Epidermal melanocyte (primary cell): ENCODE measurements at regions not wholly inside any gene's neighbourhood (a gene's known extent, or its start where the extent isn't known, plus 50 kb on each side); places are given as distances from the start of the nearest gene placed in this dataset.
"Not testable (repeated sequence)": the region's sequence is repeated elsewhere in the genome, so short reads cannot be mapped to it uniquely, and the experiment has no call there.

Source experiments
- DNase-seq: peaks from one replicate; pipeline ENCODE4 v3.0.0; 2011; ENCODE audit warnings: low spot score; ENCODE audit not compliant: insufficient read length

- DNase-seq: no peak
Measured at GRCh38 chr15:25624504-25625177, 185.8 kb upstream of the UBE3A start.

DNA sequence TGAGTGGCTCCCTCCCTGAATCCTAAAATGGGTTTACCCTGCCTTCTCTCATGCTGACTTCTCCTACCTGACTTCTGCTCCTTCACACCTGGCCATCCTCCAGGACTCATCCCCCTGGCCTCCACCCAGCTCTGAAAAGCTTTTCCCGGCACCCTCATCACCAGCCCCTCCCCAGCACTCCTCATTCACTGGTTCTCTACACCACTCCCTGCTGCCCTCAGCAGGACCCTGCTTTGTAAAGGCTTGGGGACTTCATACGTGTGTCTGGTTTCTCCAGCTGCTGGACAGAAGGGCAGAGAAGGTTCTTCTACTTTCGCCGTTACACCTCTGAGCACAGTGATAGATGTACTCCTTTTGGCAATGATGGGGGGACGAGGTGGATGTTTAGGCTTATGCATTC lies 184.9 kb upstream of the UBE3A start:
- DNase-seq: no peak

DNA sequence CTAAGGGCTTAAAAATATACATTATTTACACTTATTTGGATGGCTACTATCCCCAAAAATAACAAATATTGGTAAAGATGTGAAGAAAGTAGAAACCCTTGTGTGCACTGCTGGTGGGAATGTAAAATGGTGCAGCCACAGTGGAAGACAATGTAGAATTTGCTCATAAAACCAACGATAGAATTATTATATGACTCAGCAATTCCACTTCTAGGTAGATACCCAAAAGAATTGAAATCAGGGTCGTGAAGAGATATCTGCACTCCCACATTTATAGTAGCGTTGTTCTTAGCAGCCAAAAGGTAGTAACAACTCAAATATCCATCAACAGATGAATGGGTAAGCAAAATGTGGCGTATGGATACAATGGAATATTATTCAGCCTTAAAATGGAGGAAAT lies 181.6 kb upstream of the UBE3A start:
- DNase-seq: no peak

DNA sequence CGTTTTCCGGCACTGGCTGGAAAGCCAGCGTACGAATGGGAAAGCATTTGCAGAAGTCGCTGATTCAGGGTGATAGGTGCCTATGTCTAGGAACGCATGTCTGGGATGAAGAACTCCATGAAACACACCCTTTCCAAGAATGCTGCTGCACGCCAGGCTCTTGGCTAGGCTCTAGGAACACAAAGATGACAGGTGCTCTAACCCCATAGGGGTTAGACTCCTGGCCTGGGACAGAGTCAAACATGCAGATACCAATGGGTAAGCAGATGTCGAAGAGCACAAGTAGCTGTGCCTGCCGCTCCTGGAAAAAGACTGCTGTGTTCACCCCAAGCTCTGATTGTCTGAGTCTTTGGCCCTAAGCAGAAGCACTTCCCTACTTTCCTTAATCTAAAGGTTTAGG lies 180.9 kb upstream of the UBE3A start:
- no peak for DNase-seq

DNA sequence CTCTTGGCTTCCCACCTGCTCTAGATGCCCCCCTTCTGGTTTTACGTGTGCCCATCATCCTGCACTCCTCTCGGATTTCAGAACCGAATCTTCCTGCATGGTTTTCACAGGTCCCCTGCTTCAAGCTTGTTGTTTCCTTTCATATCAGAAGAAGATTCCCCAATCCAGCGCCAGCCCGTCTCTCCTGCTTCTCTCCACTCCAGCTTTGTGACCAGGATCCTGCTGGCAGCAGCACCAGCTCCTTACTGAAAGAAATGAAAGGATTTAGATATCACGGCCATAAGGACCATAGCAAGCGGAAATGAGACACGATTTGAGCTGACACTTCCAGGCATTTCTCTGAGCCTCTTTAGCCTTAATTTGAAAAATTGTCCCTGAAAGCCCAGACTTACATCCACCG lies 180.3 kb upstream of the UBE3A start:
- no peak for DNase-seq

GRCh38 chr15:25618161-25618560 lies 179.3 kb upstream of the UBE3A start:
- DNase-seq: no peak

GRCh38 chr15:25616471-25616870 lies 177.6 kb upstream of the UBE3A start:
- DNase-seq: no peak

DNA sequence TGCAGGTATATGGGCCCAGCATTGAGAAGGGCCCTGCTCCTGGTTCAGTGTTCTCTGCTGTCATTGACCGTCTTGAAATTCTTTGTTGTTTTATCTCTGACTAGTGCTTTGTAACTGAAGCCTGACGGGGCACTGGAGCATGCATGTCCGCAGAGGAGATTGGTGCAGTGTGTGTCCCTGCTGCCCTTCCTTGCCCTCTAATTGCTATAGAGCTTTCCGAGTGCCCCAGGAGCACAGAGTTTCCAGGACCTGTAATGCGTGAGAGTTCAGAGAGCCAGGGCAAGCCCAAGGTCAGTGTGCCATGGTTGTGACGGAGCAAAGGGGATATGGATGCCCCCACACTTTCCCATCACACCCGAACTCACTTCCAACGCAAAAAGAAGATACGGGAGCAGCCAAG lies 174.3 kb upstream of the UBE3A start:
- no peak for DNase-seq

GRCh38 chr15:25611603-25612002 lies 172.8 kb upstream of the UBE3A start:
- no peak for DNase-seq

GRCh38 chr15:25609371-25609770 lies 170.5 kb upstream of the UBE3A start:
- DNase-seq: no peak

- no peak for DNase-seq
Measured at GRCh38 chr15:25608926-25609325, 170.1 kb upstream of the UBE3A start.

DNA sequence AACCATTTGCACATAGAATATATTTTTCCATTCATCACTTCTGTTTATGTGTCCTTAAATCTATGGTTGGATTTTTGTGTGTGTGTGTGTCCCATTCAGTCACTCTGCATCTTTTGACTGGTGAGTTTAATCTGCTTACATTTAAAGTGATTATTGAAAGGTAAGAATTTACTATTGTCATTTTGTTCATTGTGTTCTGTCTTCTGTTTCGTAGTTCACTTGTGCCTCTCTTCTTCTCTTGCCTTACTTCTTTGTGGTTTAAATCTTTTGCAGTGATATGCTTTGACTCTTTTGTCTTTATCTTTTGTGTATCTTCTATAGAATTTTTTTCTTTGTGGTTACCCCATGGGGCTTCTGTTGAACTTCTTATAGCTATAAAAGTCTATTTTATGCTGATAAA lies 166.3 kb upstream of the UBE3A start:
- DNase-seq: no peak

DNA sequence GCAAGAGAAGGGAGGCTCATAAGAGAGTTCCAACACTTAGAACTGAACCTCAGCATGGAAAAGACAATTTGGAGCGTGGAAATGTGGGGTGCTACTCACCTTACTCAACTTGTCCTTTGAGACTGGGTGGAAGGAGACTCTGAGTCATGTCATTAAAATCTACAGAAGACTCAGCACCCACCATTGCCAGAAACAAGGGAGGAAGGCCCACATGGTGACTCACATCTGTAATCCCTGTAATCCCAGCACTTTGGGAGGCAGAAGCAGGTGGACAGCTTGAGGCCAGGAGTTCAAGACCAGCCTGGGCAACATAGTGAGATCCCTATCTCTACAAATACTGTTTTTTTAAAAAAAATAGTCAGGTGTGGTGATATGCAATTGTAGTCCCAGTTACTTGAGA lies 161.9 kb upstream of the UBE3A start:
- no peak for DNase-seq

DNA sequence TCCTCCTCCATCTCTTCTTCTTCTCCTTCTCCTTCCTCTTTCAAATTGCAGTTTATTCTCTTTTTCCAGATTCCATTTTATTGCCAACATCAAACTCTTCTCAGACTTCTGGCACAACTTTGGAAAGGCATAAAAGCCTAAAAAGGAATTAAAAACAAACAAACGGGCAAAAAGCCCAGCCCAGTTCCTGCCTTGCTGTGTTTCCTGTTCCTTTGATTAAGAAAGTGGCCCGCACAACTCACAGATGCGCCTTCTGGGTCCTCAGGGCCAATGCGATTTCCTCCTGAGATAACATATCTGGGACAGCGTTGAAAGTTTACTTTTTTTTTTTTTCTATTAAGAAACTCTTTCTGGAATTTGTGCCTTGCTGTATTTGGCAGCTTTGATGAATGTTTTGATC lies 158.7 kb upstream of the UBE3A start:
- no peak for DNase-seq

- no peak for DNase-seq
Measured at GRCh38 chr15:25596644-25597562, 158.1 kb upstream of the UBE3A start.

DNA sequence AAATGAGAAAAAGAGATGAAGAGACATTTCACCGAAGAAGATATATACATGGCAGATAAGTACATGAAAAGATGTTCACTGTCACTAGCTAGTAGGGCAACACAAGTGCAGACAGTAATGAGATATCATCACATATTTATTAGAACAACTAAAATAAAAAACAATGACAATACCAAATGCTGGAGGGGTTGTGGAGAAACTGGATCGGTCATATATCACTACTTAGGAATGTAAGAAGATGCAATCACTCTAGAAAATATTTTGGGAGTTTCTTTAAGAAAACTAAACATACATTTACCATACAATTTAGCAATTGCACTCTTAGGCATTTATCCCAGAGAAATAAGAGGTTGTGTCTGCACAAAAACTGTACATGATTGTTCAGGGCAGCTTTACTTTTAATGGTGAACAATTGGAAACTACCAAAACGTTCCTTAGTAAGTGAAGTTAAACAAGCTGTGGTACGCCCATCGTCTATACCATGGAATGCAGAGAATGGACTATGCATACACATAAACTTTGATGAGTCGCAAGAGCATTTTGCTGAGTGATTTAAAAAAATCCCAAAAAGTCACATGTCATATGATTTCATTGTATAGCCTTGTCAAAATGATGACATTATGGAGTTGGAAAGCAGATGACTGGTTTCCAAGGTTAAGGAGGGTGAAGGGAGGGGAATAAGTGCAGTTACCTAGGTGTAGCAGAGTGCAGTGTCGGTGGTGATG lies 149.0 kb upstream of the UBE3A start:
- DNase-seq: no peak

DNA sequence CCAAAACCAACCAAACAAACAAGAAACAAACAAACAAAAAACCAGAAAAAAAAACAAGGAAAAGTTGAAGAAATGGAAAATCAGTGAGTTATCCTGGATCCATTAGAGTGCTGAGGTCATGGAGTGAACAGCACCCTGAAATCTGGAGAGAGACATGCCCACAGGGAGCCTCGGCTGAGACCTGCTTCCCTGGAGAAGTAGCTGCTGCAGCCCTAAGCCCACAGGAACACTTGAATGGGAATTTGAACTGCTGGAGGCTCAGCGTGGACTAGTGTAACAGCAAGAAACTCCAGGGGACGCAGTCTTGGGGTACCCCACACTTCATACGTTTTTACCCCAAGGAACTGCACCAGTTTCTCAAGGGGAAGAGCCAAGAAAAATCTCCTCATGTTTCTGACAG lies 144.1 kb upstream of the UBE3A start:
- no peak for DNase-seq

GRCh38 chr15:25579127-25579526 lies 140.3 kb upstream of the UBE3A start:
- no peak for DNase-seq

GRCh38 chr15:25572191-25572590 lies 133.4 kb upstream of the UBE3A start:
- DNase-seq: no peak

- no peak for DNase-seq
Measured at GRCh38 chr15:25568751-25569150, 129.9 kb upstream of the UBE3A start.

DNA sequence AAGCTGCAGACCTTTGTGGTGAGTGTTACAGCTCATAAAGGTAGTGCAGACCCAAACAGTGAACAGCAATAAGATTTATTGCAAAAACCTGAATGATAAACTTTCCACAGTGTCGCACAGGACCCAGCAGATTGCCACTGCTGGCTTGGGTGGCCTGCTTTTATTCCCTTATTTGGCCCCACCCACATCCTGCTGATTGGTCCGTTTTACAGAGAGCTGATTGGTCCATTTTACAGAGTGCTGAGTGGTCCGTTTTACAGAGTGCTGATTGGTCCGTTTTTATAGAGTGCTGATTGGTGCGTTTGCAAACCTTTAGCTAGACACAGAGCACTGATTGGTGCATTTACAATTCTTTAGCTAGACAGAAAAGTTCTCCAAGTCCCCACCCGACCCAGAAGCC lies 127.7 kb upstream of the UBE3A start:
- DNase-seq: not testable (repeated sequence)
